HUES64 (cell line): ENCODE measurements at regions not wholly inside any gene's neighbourhood (a gene's known extent, or its start where the extent isn't known, plus 50 kb on each side); places are given as distances from the start of the nearest gene placed in this dataset.

Experiments
- H3K27ac ChIP-seq: 2 replicates; pipeline ENCODE4 v1.7.0; 2013; ENCODE audit warnings: low read depth, low read length, inconsistent platforms
- H3K27me3 ChIP-seq: 2 replicates; pipeline ENCODE4 v1.6.1; 2013; ENCODE audit warnings: mild to moderate bottlenecking, low read length; ENCODE audit not compliant: insufficient read depth
- H3K36me3 ChIP-seq: 2 replicates; pipeline ENCODE4 v1.6.1; 2013; ENCODE audit warnings: mild to moderate bottlenecking, low read length; ENCODE audit not compliant: insufficient read depth
- H3K4me1 ChIP-seq: 2 replicates; pipeline ENCODE4 v1.6.1; 2013; ENCODE audit warnings: mild to moderate bottlenecking, low read length, moderate library complexity; ENCODE audit not compliant: insufficient read depth
- H3K4me3 ChIP-seq: 2 replicates; pipeline ENCODE4 v1.5.1; 2013; ENCODE audit warnings: mild to moderate bottlenecking, low read length, moderate library complexity
- H3K9ac ChIP-seq: 2 replicates; pipeline ENCODE4 v1.6.1; 2013; ENCODE audit warnings: mild to moderate bottlenecking, low read depth, low read length
- H3K9me3 ChIP-seq: 2 replicates; pipeline ENCODE4 v1.6.1; 2013; ENCODE audit warnings: low read depth, low read length; ENCODE audit not compliant: insufficient read depth
- WGBS: fragments of 150-250, 120-280 bp; methylation state at CpG from one replicate; pipeline ENCODE4 v1.1.7; 2013; ENCODE audit warnings: missing lambda C conversion rate; 5-methylcytosine and 5-hydroxymethylcytosine counted together

DNA sequence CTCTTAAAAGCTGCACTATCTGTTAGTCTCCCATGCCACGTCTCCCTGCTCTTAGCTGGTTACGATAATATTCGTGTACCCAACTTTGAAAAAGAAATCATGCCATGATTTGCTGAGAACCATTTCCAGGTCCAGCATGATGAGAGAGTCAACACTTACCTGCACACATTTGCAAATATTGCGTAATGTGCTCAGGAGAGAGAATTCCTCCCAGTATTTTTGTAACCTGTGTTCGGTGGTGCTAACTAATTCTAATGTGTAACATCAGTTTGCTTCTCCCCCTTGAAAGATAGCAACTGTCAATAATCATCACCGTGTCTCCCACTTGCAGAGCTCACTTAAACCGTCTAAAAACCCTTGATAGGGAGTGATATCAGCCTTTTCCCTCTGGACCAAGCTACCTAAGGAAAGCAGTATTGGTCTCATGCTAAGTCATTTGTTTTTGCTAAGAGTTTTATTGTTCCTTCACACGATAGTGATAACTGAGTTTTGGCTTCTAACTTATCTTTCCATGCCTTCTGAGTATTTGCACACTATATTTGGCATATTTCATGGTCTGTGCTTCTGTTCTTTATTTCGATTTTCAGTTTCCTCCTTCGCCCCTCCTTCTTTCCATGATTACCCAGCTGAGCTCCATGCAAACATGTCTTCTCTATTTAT is 61.1 kb upstream of the IRF2BP2 start:
- WGBS, result 93% methylated on average over 10 of the region's 10 CpGs
- H3K27ac ChIP-seq, result no peak overlapping the region
- no peaks in the 10 kb centered on the region for H3K27me3 ChIP-seq
- no peaks in the 10 kb centered on the region for H3K4me1 ChIP-seq
- no peaks in the 10 kb centered on the region for H3K36me3 ChIP-seq
- H3K9ac ChIP-seq, result no peak overlapping the region
- no peak overlapping the region for H3K4me3 ChIP-seq
- H3K9me3 ChIP-seq, result peaks cover 10% of the 10 kb centered on the region; the same call in 1 of the 2 replicates

DNA sequence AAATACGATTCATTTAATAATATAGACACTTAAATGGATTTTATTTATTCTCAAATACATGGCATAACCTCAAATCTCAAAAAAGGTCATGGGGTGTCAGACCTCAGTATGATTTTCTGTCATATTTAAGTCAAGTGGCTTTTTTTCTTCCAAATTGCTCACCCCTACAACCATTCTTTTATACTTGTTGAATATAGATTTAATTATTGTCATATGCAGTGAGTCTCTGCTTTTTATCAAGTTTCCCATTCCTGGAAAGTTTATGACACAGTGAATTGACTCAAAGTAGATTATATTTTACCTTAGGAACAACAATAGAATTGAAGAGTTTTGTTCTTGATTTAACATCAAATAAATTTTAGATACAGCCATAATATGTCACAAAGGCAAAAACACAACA is 59.5 kb upstream of the IRF2BP2 start:
- Histone ChIP-seq H3K36me3 (no peaks in the 10 kb centered on the region), H3K9me3 (peaks cover 10% of the 10 kb centered on the region; the same call in 1 of the 2 replicates), H3K4me1 (no peaks in the 10 kb centered on the region), H3K27me3 (no peaks in the 10 kb centered on the region), H3K27ac (no peak overlapping the region), H3K9ac (no peak overlapping the region), H3K4me3 (no peak overlapping the region)
- WGBS, result no CpG with 5 or more reads among the region's 1 CpG

DNA sequence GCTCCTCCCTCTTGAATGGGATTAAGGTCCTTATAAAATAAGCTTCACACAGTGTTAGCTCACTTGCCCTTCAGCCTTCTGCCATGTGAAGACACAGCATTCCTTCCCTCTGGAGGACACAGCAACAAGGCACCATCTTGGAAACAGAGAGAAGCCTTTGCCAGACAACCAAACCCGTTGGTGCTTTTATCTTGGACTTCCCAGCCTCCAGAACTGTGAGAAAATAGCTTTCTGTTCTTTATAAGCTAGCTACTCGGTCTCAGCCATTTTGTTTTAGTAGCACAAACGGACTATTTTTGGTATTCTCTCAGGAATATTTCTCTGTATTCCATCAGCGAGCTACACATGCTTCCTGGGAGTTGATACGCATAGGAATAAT is 58.6 kb upstream of the IRF2BP2 start:
- no peak overlapping the region for H3K9ac ChIP-seq
- H3K9me3 ChIP-seq, result peaks cover 10% of the 10 kb centered on the region; the same call in 1 of the 2 replicates
- H3K4me1 ChIP-seq, result no peaks in the 10 kb centered on the region
- H3K36me3 ChIP-seq, result no peaks in the 10 kb centered on the region
- no peak overlapping the region for H3K4me3 ChIP-seq
- no peak overlapping the region for H3K27ac ChIP-seq
- WGBS, result 93% methylated on average over 5 of the region's 5 CpGs
- no peaks in the 10 kb centered on the region for H3K27me3 ChIP-seq

DNA sequence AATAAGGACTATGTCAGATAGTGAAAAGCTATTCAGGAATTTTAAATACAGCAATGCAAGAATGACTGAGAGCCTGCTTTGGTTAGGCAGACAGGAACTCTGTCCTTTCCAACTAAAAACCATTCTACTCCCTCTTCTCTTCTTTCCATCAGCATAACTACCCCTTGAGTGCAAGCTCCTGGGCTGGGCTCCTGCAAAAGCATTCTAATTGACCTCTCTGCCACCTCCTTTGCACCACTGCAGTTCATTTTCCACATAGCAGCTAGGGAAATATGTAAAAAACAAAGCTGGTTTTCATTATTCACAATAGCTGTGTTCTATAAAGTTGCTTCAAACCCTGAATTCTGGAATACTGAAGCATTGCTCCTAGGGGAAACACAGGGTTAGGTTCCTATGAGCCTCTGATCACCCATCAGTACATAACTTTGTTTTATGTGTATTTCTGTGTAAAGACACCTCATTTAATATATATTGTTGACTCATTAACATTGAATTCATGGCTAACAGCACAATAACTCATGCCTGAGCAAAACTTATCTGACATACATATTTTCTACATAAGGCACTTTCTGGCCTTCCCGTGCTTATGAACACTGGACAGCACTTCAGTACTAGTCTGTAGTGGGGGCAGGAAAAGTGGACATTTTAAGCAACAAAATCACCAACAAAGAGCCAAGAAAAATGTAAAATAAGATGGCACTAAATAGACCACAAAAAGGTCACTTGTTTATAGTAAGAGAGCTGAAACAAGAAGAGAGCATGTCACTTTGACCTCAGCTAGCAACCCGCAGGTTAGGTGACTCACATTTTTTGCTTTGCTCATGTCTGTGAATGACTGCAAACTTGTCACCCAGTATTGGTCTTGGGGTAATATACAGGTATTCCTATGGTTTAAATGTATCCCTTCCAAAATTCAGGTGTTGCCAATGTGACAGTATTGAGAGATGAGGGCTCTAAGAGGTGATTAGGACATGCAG is 57.9 kb upstream of the IRF2BP2 start:
- H3K4me3 ChIP-seq, result no peak overlapping the region
- H3K9me3 ChIP-seq, result peaks cover 10% of the 10 kb centered on the region; the same call in 1 of the 2 replicates
- 100% methylated on average over 2 of the region's 2 CpGs for WGBS
- H3K27me3 ChIP-seq, result no peaks in the 10 kb centered on the region
- no peaks in the 10 kb centered on the region for H3K4me1 ChIP-seq
- H3K9ac ChIP-seq, result no peak overlapping the region
- H3K36me3 ChIP-seq, result no peaks in the 10 kb centered on the region
- no peak overlapping the region for H3K27ac ChIP-seq

DNA sequence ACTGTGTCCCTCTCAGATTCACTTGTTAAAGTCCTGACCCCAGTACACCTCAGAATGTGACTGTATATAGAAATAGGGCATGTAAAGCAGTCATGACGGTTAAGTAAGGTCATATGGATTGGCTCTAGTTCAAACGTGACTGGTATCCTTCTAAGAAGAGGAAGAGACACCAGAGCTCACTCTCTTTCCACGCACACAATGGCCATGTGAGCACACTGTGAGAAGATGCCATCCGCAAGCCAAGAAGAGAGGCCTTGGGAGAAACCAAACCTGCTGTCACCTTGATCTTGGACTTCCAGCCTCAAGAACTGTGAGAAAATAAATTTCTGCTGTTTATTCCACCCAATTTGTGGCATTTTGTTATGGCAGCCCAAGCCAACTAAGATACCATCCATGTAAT is 56.8 kb upstream of the IRF2BP2 start:
- H3K36me3 ChIP-seq, result no peaks in the 10 kb centered on the region
- H3K27ac ChIP-seq, result no peak overlapping the region
- H3K4me1 ChIP-seq, result no peaks in the 10 kb centered on the region
- no peak overlapping the region for H3K9ac ChIP-seq
- no peaks in the 10 kb centered on the region for H3K27me3 ChIP-seq
- 70% methylated on average over 4 of the region's 4 CpGs for WGBS
- H3K9me3 ChIP-seq, result peaks cover 10% of the 10 kb centered on the region; the same call in 1 of the 2 replicates
- no peak overlapping the region for H3K4me3 ChIP-seq

DNA sequence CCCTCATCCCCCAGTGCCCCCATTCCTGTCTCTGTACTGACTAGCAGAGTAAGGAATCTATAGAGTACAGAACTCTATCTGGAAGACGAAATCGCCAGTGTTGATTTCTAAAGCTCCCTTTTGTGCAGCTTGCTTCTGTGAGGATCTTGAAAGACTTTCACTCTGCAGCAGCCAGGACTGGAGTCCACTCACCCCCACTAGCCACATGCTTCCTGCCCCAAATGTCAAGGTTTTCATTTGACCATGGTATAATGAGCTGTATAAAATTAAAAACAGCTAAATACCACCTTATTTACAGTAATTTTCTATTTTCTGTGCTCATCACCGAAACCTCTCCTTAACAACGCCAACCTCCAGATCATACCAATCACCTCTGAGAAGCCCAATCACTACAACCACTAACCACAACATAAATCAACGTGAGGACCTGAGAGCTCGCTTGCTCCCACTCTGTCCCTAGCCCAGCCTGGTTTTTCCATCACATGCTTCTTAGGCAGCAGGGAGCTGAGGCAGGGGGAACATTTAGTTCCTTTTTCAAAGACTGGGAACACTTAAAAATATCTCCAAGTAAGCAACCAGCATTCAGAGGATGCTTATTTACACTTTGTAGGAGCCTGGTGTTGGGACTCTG is 56.1 kb upstream of the IRF2BP2 start:
- Histone ChIP-seq H3K4me1 (no peaks in the 10 kb centered on the region), H3K27ac (no peak overlapping the region), H3K36me3 (no peaks in the 10 kb centered on the region), H3K4me3 (no peak overlapping the region), H3K9ac (no peak overlapping the region), H3K9me3 (peaks cover 10% of the 10 kb centered on the region; the same call in 1 of the 2 replicates), H3K27me3 (no peaks in the 10 kb centered on the region)
- WGBS, result 95% methylated on average over 6 of the region's 6 CpGs

DNA sequence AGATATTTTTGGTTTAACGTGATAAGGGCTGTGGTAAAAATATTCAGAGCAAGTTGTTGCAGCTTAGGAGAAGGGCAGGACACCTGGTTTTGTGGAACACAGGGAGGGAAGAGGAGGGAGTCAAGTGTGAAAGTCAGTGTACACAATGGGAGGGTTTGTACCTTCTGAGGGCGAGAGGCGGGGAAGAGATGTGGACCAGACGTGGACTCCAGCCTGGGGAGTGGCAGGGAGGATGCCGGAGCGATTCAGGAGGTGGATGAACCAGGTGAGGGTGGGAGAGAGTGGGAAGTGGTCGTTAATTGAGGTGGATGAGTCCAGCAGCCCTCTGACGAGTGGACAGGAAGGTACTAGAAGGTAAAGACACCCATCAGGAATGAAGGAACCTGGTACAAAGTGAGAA is 52.2 kb upstream of the IRF2BP2 start:
- peaks cover 11% of the 10 kb centered on the region for H3K4me1 ChIP-seq
- no peak overlapping the region for H3K27ac ChIP-seq
- no peak overlapping the region for H3K9ac ChIP-seq
- H3K36me3 ChIP-seq, result no peaks in the 10 kb centered on the region
- 87% methylated on average over 8 of the region's 8 CpGs for WGBS
- no peaks in the 10 kb centered on the region for H3K27me3 ChIP-seq
- 0 out of 2 replicates have a peak, but pooled peaks cover 4% of the 10 kb centered on the region for H3K9me3 ChIP-seq
- no peak overlapping the region for H3K4me3 ChIP-seq

DNA sequence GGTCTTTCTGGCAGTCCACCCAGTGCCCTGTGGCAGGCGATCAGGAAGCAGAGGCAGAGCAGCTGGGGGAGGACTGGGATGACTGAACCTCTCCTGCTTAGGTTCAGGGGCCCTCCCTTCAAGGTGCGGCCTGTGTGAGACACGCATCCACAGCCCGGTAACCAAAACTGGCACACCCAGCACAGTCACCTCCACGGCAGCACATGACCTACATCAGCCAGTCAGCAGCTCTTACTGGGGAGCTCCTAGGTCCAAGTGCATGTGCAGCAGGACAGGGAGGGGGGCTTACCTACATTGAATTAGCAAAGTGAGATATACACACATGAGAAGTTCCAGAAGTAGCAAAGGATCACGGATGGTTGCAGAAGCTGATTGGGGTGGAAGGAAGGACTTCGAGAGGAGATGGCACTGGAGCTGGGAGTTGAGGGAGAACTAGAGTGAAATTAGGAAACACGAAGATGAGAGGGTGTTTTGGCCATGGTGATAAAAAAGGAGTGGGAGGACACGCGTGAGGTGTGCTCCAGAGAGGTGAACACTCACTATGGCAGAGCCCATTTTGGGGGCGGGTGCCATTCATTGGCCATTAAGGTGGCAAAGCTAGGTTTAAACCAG is 51.4 kb upstream of the IRF2BP2 start:
- H3K27ac ChIP-seq, result no peak overlapping the region
- H3K27me3 ChIP-seq, result no peaks in the 10 kb centered on the region
- no peaks in the 10 kb centered on the region for H3K9me3 ChIP-seq

DNA sequence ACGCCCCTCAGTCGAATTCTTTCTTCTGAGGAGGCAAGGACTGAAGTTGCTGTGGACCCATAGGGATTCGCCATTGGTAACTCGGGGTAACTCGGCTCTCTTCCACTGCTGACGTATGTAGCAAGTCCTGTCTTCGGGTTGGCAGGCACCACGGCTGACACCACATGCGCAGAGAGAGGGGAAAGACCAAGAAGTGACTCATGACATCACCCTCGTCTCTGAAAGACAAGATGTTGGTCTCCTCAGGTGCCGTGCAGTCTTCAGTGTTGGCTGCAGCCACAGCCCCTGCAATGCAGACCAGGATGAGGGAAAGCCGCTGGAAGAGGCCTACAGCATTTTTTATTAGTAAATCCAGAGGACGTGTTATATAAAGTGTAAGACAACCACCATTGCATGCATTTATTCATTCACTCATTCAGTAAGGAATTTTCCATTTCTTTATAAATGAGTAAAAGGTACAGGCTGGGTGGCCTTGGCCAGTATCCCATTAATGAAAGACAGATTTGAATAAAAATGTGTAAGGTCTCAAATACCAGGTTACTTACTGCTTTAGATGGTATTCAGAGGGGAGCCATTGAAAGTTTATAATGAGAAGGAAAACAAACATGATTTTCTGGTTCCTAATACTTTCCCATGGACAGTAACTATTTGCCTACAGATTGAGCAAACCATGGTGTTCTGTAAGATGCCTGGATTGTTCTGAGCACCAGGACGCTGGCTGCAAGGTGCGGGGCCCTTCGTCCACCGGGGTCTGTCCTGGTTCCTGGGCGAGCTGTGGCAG is 50.7 kb upstream of the IRF2BP2 start:
- Histone ChIP-seq H3K36me3 (no peaks in the 10 kb centered on the region), H3K27me3 (no peaks in the 10 kb centered on the region), H3K9me3 (no peaks in the 10 kb centered on the region), H3K4me3 (no peak overlapping the region), H3K4me1 (peaks cover 25% of the 10 kb centered on the region), H3K9ac (no peak overlapping the region), H3K27ac (no peak overlapping the region)
- 95% methylated on average over 17 of the region's 18 CpGs for WGBS

More for the DNA sequence above, 51.4 kb upstream of the IRF2BP2 start:
- Histone ChIP-seq H3K4me1 (peaks cover 18% of the 10 kb centered on the region), H3K4me3 (no peak overlapping the region), H3K36me3 (no peaks in the 10 kb centered on the region), H3K9ac (no peak overlapping the region)
- WGBS, result 93% methylated on average over 11 of the region's 11 CpGs
